Cerebellar cortex (tissue), 1 donor: ENCODE measurements at regions not wholly inside any gene's neighbourhood (a gene's known extent, or its start where the extent isn't known, plus 50 kb on each side); places are given as distances from the start of the nearest gene placed in this dataset.

ENCODE experiments used
- DNase-seq: peaks from one replicate; pipeline ENCODE4 v3.0.0-alpha.2; 2015; ENCODE audit warnings: low spot score

GRCh38 chrX:69365349-69365748 is 138.8 kb upstream of the NALF2 start:
- no peak for DNase-seq

- no peak for DNase-seq
Measured at GRCh38 chrX:69362856-69363255, 141.3 kb upstream of the NALF2 start.

- DNase-seq: no peak
Measured at GRCh38 chrX:69362354-69362753, 141.8 kb upstream of the NALF2 start.

GRCh38 chrX:69361311-69361845 is 142.7 kb upstream of the NALF2 start:
- DNase-seq: no peak

GRCh38 chrX:69357317-69357716 is 146.8 kb upstream of the NALF2 start:
- DNase-seq: no peak

GRCh38 chrX:69324851-69325250 is 159.6 kb upstream of the PJA1 start:
- DNase-seq: no peak

- no peak for DNase-seq
Measured at GRCh38 chrX:69323786-69324720, 158.8 kb upstream of the PJA1 start.

- DNase-seq: no peak
Measured at GRCh38 chrX:69321789-69322188, 156.5 kb upstream of the PJA1 start.

GRCh38 chrX:69321006-69321655 is 155.9 kb upstream of the PJA1 start:
- no peak for DNase-seq

- no peak for DNase-seq
Measured at GRCh38 chrX:69320116-69320515, 154.9 kb upstream of the PJA1 start.

GRCh38 chrX:69319376-69319775 is 154.1 kb upstream of the PJA1 start:
- DNase-seq: no peak

GRCh38 chrX:69318651-69319340 is 153.5 kb upstream of the PJA1 start:
- no peak for DNase-seq

GRCh38 chrX:69317721-69318120 is 152.5 kb upstream of the PJA1 start:
- DNase-seq: no peak

GRCh38 chrX:69314436-69315348 is 149.4 kb upstream of the PJA1 start:
- no peak for DNase-seq

- no peak for DNase-seq
Measured at GRCh38 chrX:69313617-69314290, 148.5 kb upstream of the PJA1 start.

GRCh38 chrX:69311936-69312670 is 146.8 kb upstream of the PJA1 start:
- no peak for DNase-seq

- DNase-seq: no peak
Measured at GRCh38 chrX:69309074-69309792, 144.0 kb upstream of the PJA1 start.

- no peak for DNase-seq
Measured at GRCh38 chrX:69307756-69308155, 142.5 kb upstream of the PJA1 start.

GRCh38 chrX:69307029-69307428 is 141.8 kb upstream of the PJA1 start:
- no peak for DNase-seq

GRCh38 chrX:69306063-69306404 is 140.8 kb upstream of the PJA1 start:
- DNase-seq: no peak
